Skeletal muscle satellite cell (primary cell): ENCODE measurements at regions not wholly inside any gene's neighbourhood (a gene's known extent, or its start where the extent isn't known, plus 50 kb on each side); places are given as distances from the start of the nearest gene placed in this dataset.

Experiments used
- H3K27me3 ChIP-seq: 2 replicates; pipeline ENCODE4 v1.7.0; 2013; ENCODE audit warnings: low read length; ENCODE audit not compliant: control insufficient read depth, insufficient read depth
- H3K36me3 ChIP-seq: 2 replicates; pipeline ENCODE4 v1.7.0; 2013; ENCODE audit warnings: mild to moderate bottlenecking, control low read depth, low read length; ENCODE audit not compliant: insufficient read depth
- H3K4me1 ChIP-seq: 2 replicates; pipeline ENCODE4 v1.7.0; 2013; ENCODE audit warnings: low read length; ENCODE audit not compliant: control insufficient read depth, insufficient read depth
- H3K4me2 ChIP-seq: 2 replicates; pipeline ENCODE4 v1.7.0; 2013; ENCODE audit warnings: mild to moderate bottlenecking, low read length
- H3K4me3 ChIP-seq: 2 replicates; pipeline ENCODE4 v1.7.0; 2013; ENCODE audit warnings: low read length
- H3K9ac ChIP-seq: 2 replicates; pipeline ENCODE4 v1.7.0; 2013; ENCODE audit warnings: mild to moderate bottlenecking, low read depth, low read length, moderate library complexity
- H3K9me3 ChIP-seq: replicated peaks from 2 replicates; pipeline ENCODE4 v1.7.0; 2013; ENCODE audit warnings: mild to moderate bottlenecking, control low read depth, low read length

GRCh38 chr22:49411236-49411635, 416.4 kb downstream of the BRD1 start:
- Histone ChIP-seq H3K9ac (no peak overlapping the region), H3K9me3 (peaks cover 21% of the 10 kb centered on the region), H3K4me2 (no peak overlapping the region), H3K4me1 (no peaks in the 10 kb centered on the region), H3K36me3 (no peaks in the 10 kb centered on the region), H3K27me3 (no peaks in the 10 kb centered on the region), H3K4me3 (no peak overlapping the region)

- no peak overlapping the region for H3K4me2 ChIP-seq
- no peaks in the 10 kb centered on the region for H3K4me1 ChIP-seq
- no peaks in the 10 kb centered on the region for H3K36me3 ChIP-seq
- peaks cover 25% of the 10 kb centered on the region for H3K9me3 ChIP-seq
- H3K4me3 ChIP-seq = no peak overlapping the region
- no peak overlapping the region for H3K9ac ChIP-seq
- H3K27me3 ChIP-seq = no peaks in the 10 kb centered on the region
These were observed 419.4 kb downstream of the BRD1 start for GRCh38 chr22:49408102-49408836.

DNA sequence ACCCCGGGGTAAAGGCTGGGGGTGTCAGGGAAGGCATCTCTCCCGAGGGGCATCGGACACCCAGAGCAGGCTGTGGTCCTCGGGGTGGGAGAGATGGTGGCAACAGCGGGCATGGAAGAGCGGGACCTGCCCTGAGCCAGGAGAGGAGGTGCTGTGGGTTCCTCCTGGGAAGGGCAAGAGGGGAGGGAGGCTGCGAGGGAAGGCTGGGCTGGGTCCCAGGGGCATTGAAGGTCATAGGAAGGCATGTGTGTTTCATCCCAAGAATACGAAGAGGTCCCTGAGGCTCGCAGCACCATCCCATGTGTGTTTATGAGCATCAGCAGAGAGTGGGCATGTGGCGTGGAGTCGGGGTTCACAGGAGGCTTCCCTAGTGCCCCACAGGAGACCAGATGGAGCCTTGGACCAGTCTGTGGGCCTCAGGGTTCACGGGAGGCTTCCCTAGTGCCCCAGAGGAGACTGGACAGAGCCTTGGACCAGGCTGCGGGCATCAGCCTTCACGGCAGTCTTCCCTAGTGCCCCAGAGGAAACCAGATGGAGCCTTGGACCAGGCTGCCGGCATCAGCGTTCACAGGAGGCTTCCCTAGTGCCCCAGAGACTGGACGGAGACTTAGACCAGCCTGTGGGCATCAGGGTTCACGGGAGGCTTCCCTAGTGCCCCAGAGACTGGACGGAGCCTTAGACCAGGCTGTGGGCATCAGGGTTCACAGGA, 420.6 kb downstream of the BRD1 start:
- no peak overlapping the region for H3K4me2 ChIP-seq
- no peaks in the 10 kb centered on the region for H3K4me1 ChIP-seq
- H3K9ac ChIP-seq = no peak overlapping the region
- no peaks in the 10 kb centered on the region for H3K36me3 ChIP-seq
- no peak overlapping the region for H3K4me3 ChIP-seq
- no peaks in the 10 kb centered on the region for H3K27me3 ChIP-seq
- H3K9me3 ChIP-seq = peaks cover 27% of the 10 kb centered on the region

- Histone ChIP-seq H3K4me1 (no peaks in the 10 kb centered on the region), H3K9me3 (peaks cover 27% of the 10 kb centered on the region), H3K36me3 (no peaks in the 10 kb centered on the region), H3K4me3 (no peak overlapping the region), H3K27me3 (no peaks in the 10 kb centered on the region), H3K9ac (no peak overlapping the region), H3K4me2 (no peak overlapping the region)
These were observed 421.5 kb downstream of the BRD1 start for GRCh38 chr22:49406047-49406650.

DNA sequence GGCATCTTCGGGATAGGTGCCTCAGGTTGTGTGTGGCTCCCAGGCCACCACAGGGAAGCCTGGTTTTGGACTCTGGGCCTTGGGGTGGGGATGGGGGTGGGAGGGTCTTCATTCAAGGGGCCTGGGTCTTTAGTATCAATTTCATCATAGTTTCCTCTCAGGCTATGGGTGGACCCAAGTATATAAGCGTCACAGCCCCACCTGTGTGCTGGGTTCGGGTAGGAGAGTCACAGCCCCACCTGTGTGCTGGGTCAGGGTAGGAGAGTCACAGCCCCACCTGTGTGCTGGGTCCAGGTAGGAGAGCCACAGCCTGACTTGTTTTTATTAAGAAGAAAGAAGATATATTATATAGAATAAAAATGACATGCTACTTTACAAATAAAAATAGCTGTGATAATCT, 422.1 kb downstream of the BRD1 start:
- no peak overlapping the region for H3K4me3 ChIP-seq
- no peak overlapping the region for H3K4me2 ChIP-seq
- H3K4me1 ChIP-seq = no peaks in the 10 kb centered on the region
- H3K9me3 ChIP-seq = peaks cover 22% of the 10 kb centered on the region
- H3K27me3 ChIP-seq = no peaks in the 10 kb centered on the region
- H3K9ac ChIP-seq = no peak overlapping the region
- no peaks in the 10 kb centered on the region for H3K36me3 ChIP-seq

DNA sequence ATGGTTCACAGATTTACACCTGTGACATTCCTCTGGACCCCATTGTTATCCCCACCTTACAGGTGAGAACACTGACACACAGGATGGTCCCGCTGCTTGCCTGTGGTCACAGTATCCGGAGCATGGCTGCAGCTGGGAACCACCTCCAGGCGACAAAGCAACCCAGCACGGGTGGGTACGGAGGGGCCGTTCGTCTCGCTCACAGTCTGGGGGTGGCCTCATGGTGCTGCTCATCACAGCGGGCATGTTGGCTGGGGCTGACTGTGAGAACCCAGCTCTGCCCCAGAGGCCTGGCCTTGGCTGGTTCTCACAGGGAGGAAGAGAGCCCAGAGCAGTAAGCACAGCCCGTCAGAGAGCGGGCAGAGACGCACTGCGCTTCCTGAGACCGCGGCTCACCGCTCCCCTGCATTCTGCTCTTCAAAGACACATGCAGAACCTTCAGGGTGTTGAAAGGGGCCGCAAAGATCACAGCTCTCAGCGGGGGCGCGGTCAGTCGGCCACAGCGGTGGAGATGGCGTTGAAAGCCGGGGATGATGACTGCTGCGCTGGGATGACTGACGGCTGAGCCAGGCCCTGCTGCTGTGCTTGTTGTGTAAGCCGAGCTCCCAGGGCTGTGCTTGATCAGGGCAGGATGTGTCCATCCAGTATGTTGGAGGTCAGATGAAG, 423.0 kb downstream of the BRD1 start:
- no peak overlapping the region for H3K4me3 ChIP-seq
- H3K4me1 ChIP-seq = no peaks in the 10 kb centered on the region
- H3K27me3 ChIP-seq = no peaks in the 10 kb centered on the region
- no peak overlapping the region for H3K9ac ChIP-seq
- H3K4me2 ChIP-seq = no peak overlapping the region
- peaks cover 25% of the 10 kb centered on the region for H3K9me3 ChIP-seq
- H3K36me3 ChIP-seq = no peaks in the 10 kb centered on the region

DNA sequence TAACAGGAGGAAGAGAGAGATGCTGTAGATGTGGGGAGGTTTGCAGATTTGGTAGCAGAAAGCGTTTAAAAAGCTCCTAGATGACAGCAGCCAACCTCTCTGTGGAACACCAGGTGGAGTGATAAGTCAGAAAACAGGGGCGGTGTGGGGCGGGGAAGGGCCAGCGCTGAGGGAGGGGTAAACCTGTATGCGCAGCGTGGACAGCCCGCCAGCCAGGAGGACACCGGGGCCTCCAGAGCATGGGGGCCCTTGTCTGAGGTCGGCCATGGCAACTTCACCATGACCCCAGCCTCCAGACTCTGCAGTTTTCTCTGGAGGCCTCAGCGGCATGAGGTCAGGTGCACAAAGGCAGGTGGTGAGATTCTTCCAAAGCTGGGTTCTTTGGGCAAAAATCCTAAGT, 423.7 kb downstream of the BRD1 start:
- H3K9ac ChIP-seq = no peak overlapping the region
- H3K4me3 ChIP-seq = no peak overlapping the region
- no peaks in the 10 kb centered on the region for H3K36me3 ChIP-seq
- no peak overlapping the region for H3K4me2 ChIP-seq
- peaks cover 25% of the 10 kb centered on the region for H3K9me3 ChIP-seq
- H3K27me3 ChIP-seq = no peaks in the 10 kb centered on the region
- no peaks in the 10 kb centered on the region for H3K4me1 ChIP-seq

DNA sequence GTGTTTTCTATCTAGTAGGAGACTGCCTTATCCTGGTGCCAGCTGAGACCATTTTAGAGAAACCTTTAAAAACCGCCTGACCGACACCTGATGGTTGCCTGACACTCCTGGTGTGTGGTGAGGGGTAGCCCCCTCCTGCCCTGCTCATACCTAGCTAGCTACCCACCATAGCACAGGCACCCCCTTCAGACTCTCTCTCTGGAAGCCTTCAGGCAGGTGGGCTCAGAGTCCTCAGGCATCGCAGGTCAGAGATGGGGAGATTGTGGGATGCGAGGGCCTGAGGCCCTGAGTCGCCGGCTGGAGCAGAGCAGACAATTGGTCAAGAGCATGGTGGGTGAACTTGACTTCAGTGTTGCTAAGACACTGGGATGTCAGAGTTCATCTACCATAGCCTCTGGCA, 424.6 kb downstream of the BRD1 start:
- H3K4me2 ChIP-seq = no peak overlapping the region
- no peaks in the 10 kb centered on the region for H3K4me1 ChIP-seq
- no peaks in the 10 kb centered on the region for H3K36me3 ChIP-seq
- no peaks in the 10 kb centered on the region for H3K27me3 ChIP-seq
- no peak overlapping the region for H3K9ac ChIP-seq
- peaks cover 28% of the 10 kb centered on the region for H3K9me3 ChIP-seq
- no peak overlapping the region for H3K4me3 ChIP-seq

DNA sequence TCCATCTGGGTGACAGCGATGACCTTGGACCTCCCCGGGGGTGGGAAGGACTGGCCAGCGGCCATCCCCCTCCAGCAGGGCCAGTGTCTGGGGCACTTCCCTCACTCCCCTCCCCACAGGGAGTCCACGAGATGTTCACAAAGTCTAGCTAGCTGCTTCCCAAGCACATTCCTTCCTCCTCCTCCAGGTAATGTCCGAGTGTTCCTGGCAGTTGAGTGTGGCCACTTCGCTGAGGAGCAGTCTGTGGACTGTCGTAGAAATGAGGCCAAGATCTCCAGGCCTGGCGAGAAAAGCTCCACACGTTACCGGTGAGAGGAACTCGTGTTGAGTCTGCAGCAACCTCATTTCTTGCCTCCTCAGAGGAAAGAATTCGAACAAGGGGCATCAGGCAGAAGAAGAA, 425.5 kb downstream of the BRD1 start:
- Histone ChIP-seq H3K9ac (no peak overlapping the region), H3K4me2 (no peak overlapping the region)

GRCh38 chr22:49400941-49401598, 426.6 kb downstream of the BRD1 start:
- Histone ChIP-seq H3K9me3 (peaks cover 25% of the 10 kb centered on the region), H3K9ac (no peak overlapping the region), H3K4me3 (no peak overlapping the region), H3K27me3 (no peaks in the 10 kb centered on the region), H3K36me3 (no peaks in the 10 kb centered on the region), H3K4me1 (no peaks in the 10 kb centered on the region), H3K4me2 (no peak overlapping the region)

More for the DNA sequence above, 425.5 kb downstream of the BRD1 start:
- no peaks in the 10 kb centered on the region for H3K36me3 ChIP-seq
- H3K27me3 ChIP-seq = no peaks in the 10 kb centered on the region
- H3K4me1 ChIP-seq = no peaks in the 10 kb centered on the region
- H3K4me3 ChIP-seq = no peak overlapping the region
- H3K9me3 ChIP-seq = peaks cover 28% of the 10 kb centered on the region
